GM18951 (cell line): ENCODE measurements at regions not wholly inside any gene's neighbourhood (a gene's known extent, or its start where the extent isn't known, plus 50 kb on each side); places are given as distances from the start of the nearest gene placed in this dataset.

Source experiments
- POLR2A ChIP-seq: IDR thresholded peaks from 4 replicates; pipeline ENCODE4 v1.6.1; 2011; ENCODE audit warnings: mild to moderate bottlenecking; ENCODE audit not compliant: insufficient read length, insufficient read depth; ENCODE audit errors: extremely low read depth
- in situ Hi-C: fragments of 300-500 bp; cut with MboI; formaldehyde crosslinking; loops from one replicate; pipeline ENCODE4 v1.12.0; 2022; ENCODE audit warnings: low sequenced_read_pairs, mixed read lengths, inconsistent platforms; ENCODE audit not compliant: unreplicated experiment

GRCh38 chr1:34306568-34306967, 129.9 kb downstream of the C1orf94 start:
- TF ChIP-seq POLR2A = no peak
- in situ Hi-C loops = no loop called here

GRCh38 chr1:34312359-34312758, 135.7 kb downstream of the C1orf94 start:
- in situ Hi-C loops = no loop called here
- no peak for TF ChIP-seq POLR2A

- TF ChIP-seq POLR2A = no peak
- in situ Hi-C loops = no loop called here
These were observed 139.3 kb downstream of the C1orf94 start for GRCh38 chr1:34315974-34316373.

GRCh38 chr1:34316773-34317172, 140.1 kb downstream of the C1orf94 start:
- in situ Hi-C loops = no loop called here
- TF ChIP-seq POLR2A = no peak

- TF ChIP-seq POLR2A = no peak
- in situ Hi-C loops = no loop called here
These were observed 142.5 kb downstream of the C1orf94 start for GRCh38 chr1:34319218-34319617.

GRCh38 chr1:34320053-34320669, 143.5 kb downstream of the C1orf94 start:
- in situ Hi-C loops = no loop called here
- no peak for TF ChIP-seq POLR2A

GRCh38 chr1:34322969-34323368, 146.3 kb downstream of the C1orf94 start:
- in situ Hi-C loops = no loop called here
- no peak for TF ChIP-seq POLR2A

- in situ Hi-C loops = no loop called here
- no peak for TF ChIP-seq POLR2A
These were observed 148.3 kb downstream of the C1orf94 start for GRCh38 chr1:34324879-34325440.

GRCh38 chr1:34328281-34328799, 151.6 kb downstream of the C1orf94 start:
- TF ChIP-seq POLR2A = no peak
- in situ Hi-C loops = no loop called here

GRCh38 chr1:34330061-34330460, 153.4 kb downstream of the C1orf94 start:
- in situ Hi-C loops = no loop called here
- no peak for TF ChIP-seq POLR2A

GRCh38 chr1:34331020-34331926, 154.6 kb downstream of the C1orf94 start:
- TF ChIP-seq POLR2A = no peak
- in situ Hi-C loops = no loop called here

GRCh38 chr1:34332996-34333395, 156.3 kb downstream of the C1orf94 start:
- no peak for TF ChIP-seq POLR2A
- in situ Hi-C loops = no loop called here

- TF ChIP-seq POLR2A = no peak
- in situ Hi-C loops = no loop called here
These were observed 162.2 kb downstream of the C1orf94 start for GRCh38 chr1:34338871-34339270.
